Activated CD8-positive, alpha-beta memory T cell treated with anti-CD3 and anti-CD28 coated beads for 1 hour (primary cell): ENCODE measurements at regions not wholly inside any gene's neighbourhood (a gene's known extent, or its start where the extent isn't known, plus 50 kb on each side); places are given as distances from the start of the nearest gene placed in this dataset.

Source experiments
- DNase-seq, 2 donors: peaks; one replicate each; pipeline ENCODE4 v3.0.0-alpha.2; 2020; ENCODE audit warnings: low read depth in 1 of 2; ENCODE audit errors: extremely low read depth in 1 of 2

GRCh38 chr19:31164791-31165251, 184.4 kb downstream of the TSHZ3 start:
- DNase-seq: no peak

GRCh38 chr19:31160336-31160926, 188.8 kb downstream of the TSHZ3 start:
- no peak for DNase-seq

- no peak for DNase-seq
Observed at GRCh38 chr19:31154021-31154420, 195.2 kb downstream of the TSHZ3 start.

DNA sequence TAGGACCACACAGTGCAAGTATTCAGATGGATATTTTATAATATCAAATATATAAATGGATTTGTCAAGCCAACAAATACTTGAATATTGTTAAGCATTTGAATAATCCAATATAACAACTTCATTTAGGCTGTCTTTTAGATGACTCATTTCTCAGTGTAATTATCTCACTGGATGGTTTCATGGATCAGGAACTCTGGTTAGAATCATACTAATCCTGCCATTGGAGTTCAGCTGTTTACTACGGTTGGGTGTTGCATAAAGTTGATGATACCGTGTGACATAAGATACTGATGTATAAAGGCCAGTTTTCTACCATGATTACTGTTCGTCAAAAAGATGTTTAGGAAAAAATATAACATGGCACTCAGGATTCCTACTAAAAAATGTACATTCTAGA, 196.3 kb downstream of the TSHZ3 start:
- DNase-seq: no peak

DNA sequence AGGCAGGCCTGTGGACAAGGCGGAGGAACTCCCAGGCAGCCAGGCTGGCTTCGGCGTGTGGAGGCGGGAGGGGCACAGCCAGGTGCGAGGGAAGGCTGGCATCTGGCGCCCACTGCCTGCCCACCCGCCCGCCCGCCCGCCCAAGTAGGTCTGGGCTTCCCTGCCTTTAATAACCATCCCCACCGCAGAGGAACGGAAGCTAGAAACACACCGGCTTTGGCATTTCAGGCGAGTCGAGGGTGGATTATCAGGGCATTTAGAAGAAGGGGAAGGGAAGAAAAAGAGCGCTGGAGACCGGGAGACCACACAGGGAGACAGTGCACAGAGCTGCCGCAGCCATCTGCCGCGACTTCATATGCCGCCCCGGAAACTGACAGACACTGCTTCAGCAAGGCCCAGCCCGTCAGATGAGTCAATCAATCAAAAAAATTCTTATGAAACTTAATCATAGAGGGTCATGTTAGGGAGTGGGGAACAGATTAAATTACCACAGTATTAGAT, 199.7 kb downstream of the TSHZ3 start:
- no peak for DNase-seq

- DNase-seq: no peak
Observed at GRCh38 chr19:31148671-31149070, 200.6 kb downstream of the TSHZ3 start.

- no peak for DNase-seq
Observed at GRCh38 chr19:31147234-31147633, 202.0 kb downstream of the TSHZ3 start.

DNA sequence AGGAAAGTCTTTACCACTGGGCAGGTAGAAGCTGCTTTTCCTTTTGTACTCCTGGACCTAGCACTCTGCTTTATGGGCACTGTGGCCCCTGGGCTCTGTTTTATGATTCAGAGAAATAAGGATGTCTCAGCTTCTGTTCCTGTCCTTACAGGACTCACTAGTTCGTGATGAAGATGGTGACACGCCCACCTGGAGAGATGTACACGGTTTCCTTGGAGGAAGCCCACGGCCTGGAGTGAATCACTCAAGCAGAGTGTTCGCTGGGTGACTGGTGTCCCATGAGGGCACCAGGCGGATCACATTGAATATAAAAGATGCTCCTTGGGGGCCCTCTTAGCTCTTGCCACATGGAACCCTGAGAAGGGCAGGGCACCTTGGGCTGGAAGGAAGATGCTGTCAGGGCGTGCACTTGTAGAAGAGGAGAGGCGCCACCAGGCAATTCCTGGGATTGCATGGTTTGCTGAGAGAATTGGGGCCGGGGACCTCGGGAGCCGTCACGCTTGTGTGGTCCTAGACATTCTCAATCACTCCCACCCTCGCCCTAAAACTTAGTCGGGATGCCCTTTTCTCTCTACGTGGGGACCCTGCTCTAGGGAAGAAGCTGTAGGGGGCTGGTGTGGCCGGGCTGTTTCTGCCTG, 202.6 kb downstream of the TSHZ3 start:
- no peak for DNase-seq

GRCh38 chr19:31146015-31146414, 203.2 kb downstream of the TSHZ3 start:
- no peak for DNase-seq

DNA sequence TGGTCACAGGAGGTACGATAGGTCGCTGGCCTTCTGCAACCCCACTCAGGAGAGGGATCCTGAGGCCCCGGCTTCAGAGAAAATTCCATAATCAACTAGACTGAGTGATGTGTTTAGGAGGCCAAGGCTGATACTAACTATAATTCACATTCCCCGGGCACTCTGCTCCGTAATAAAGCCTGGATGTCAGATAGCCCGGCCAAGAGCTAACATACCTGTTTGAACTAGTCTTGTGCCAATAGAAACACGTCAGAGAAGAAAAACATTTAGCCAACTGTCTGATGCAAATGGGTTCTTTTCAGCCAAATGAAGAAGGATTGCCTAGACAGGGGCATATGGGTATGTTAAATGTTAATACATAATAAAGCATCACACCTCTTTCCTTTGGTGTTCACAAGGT, 204.2 kb downstream of the TSHZ3 start:
- DNase-seq: no peak

GRCh38 chr19:31144075-31144870, 205.0 kb downstream of the TSHZ3 start:
- no peak for DNase-seq

GRCh38 chr19:31141301-31141700, 207.9 kb downstream of the TSHZ3 start:
- no peak for DNase-seq

- DNase-seq: no peak
Observed at GRCh38 chr19:31140717-31141116, 208.5 kb downstream of the TSHZ3 start.

DNA sequence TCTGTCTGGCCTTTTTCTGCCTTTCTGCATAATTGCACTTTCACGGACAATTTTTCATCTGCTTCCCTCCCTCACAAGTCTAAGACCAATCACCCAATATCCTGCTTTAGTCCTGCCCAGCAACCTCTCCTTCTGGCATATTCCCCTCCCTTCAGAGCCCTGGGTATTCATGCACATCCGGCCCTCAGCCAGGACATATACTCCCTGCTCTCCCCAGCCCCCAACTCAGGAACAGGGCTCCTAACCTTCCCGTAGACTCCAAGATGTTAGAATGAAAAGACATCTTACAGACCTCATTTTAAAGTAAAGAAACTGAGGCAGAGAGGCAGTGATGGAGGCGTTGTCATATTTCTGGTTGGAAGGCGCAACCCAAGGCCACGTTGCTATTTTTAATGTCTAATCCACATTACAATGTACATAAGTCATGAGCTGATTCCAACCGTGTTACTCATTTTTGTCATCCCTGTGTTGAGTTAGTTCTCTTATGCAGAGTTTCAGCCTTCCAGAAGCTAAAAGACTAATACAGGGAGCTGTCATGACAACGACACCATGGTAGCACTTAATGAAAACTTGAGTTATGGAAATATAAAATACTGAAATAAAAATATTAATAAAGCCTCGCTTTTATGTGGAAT, 209.2 kb downstream of the TSHZ3 start:
- DNase-seq: no peak

- DNase-seq: no peak
Observed at GRCh38 chr19:31138077-31138476, 211.2 kb downstream of the TSHZ3 start.

- no peak for DNase-seq
Observed at GRCh38 chr19:31135841-31136240, 213.4 kb downstream of the TSHZ3 start.

DNA sequence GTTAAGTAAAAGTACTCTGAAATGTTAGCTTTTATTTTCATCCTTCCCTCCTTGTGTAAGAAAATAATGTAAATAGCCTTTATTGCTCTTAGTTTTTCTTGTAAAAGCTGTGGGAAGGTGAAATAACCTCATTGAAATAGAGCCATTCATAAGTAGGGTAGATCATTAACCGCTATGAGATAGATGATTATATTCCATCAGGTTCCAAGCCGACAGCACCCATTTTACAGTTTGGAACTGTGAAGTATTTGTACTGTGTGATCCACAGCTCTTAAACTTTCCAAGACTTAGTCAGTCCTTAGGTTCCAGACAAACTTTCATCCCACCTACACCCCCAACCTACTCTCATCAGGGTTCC, 216.5 kb downstream of the TSHZ3 start:
- no peak for DNase-seq

GRCh38 chr19:31128291-31128690, 220.9 kb downstream of the TSHZ3 start:
- DNase-seq: no peak

- DNase-seq: no peak
Observed at GRCh38 chr19:31127134-31127967, 221.9 kb downstream of the TSHZ3 start.

- DNase-seq: no peak
Observed at GRCh38 chr19:31126236-31126635, 223.0 kb downstream of the TSHZ3 start.

GRCh38 chr19:31125071-31125470, 224.2 kb downstream of the TSHZ3 start:
- no peak for DNase-seq
